Cerebellar cortex (tissue), 1 donor: ENCODE measurements at regions not wholly inside any gene's neighbourhood (a gene's known extent, or its start where the extent isn't known, plus 50 kb on each side); places are given as distances from the start of the nearest gene placed in this dataset.

Source experiments
- DNase-seq: peaks from one replicate; pipeline ENCODE4 v3.0.0-alpha.2; 2015; ENCODE audit warnings: low spot score

DNA sequence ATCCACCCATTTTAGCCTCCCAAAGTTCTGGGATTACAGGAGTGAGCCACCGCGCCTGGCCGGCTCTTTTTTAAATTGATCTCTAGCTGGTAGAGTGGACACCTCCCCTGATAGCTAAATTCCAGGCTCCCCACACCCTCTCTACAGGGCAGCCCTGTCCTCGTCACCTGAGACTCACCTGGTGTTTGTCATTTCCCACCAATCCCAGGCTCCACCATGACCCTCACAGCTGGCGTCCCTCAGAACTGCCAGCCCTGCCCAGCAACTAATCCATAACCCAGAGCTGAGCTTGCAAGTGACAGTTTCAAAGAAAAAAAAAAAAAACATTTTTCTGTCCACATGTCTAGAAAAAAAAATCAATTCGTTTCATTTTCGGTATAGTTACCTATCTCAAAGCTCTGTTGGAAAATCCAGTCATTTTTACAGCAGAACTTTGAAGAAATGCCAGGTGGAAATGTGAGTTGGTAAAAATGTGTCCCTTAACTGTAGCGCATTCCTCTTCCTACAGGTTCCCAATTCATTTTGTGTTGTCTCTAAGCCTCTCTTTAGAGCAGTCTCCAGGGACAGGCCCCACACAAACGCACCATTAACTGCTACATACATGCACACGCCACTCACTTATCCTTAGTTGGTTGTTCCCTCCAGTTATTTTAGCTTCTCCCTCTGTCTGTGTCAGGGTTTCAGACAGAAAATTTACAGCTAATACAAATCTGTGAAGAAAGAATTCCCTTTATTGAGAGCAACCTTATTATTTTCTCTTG lies 294.7 kb downstream of the FBXO15 start:
- DNase-seq: no peak

DNA sequence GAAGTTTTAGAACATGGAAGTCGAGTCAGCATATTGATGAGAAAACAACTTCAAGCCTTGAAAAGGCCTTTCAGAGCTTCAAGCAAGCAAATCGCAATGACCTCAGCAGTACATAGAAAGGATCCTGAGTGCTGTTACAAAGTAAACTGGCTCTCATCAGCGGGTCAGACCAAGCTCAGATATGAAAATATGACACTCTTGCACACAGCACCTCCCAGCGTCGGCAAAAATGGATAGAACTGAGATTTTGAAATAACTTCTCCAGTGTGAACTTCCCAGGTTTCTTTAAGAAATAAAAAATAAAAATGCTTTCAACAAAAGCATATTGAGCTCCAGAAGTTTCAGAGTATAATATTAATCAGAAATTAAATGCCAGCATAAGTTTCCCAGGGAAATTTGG lies 296.9 kb downstream of the FBXO15 start:
- DNase-seq: no peak

DNA sequence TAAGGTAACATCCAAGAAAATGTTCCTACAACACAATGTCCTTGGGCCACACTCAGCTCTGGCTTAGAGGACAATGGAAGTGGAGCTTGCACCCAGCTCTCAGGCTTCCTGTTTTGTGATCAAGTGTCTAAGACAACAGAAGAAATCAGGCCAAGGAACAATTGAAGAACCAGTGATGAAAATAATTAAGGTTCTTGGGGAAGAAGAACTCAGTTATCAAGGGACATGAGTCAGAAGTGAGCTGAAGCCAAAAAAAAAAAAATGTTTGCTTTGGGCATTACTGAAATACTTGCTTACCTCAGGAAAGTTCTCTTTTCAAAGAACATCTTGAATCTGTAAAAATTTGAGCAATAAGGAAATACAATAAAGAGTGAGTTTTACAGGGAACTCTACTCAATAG lies 299.0 kb downstream of the FBXO15 start:
- no peak for DNase-seq

DNA sequence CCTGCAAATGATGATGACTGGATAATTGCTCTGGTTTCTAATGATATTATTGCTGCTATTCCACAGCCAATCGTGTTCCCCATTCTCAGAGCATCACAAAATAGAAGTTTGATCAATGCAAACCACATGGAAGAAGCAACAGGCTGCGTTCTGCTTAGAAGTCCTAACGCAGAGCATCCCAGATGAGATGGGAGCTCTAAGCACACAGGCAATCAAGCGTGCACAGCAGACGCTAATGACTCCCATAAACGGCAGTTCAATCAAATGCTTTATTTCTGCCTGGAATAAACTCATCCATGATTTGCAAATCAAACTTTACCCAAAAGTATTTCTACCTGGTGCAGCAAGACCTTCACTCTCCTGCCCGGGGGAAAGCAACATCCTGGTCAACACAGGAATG lies 304.2 kb downstream of the FBXO15 start:
- no peak for DNase-seq

DNA sequence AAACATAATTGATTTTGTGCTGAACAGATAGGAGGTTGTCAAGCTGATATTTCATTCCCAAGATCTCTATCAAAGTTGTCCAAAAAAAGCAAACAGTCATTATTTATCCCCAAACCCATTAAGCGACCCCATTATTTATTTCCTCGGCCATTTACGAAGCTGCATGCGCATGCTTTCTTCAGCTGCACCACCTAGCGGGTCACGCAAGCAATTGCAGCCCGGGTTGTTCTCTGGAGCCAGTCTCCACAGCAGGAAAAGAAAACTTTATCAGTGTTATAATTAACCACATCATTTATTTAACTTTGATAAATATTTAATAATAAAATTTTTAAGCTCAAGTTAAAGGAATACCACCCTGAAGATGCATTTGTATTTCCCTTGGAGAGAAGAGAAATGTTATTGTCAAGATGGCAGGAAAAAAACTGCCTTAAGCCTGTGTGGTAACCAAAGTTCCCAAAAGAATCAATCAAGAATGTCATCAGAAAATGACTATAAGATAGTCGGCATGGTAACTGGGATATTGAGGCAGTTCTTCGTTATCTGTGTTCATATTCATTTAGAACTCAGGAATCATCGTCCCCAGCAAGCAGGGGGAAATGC lies 304.7 kb downstream of the FBXO15 start:
- DNase-seq: peak; percentile 34

DNA sequence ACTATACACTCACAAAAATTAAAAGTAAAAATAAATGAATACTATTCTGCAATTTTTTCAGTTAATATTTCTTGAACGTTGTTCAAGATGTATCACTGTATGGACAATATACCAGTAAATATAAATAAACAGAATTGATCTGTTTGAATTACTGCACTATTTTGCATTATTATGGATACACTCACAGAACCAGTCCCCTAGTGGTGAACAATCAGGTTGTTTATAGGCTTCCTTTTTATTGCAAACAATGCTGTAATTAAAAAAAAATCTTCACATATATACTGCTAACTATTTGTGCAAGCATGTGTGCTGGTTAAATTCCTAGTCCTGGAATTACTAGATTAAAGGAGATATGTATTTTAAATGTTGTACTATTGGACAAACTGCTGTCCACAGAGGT lies 306.0 kb downstream of the FBXO15 start:
- no peak for DNase-seq

DNA sequence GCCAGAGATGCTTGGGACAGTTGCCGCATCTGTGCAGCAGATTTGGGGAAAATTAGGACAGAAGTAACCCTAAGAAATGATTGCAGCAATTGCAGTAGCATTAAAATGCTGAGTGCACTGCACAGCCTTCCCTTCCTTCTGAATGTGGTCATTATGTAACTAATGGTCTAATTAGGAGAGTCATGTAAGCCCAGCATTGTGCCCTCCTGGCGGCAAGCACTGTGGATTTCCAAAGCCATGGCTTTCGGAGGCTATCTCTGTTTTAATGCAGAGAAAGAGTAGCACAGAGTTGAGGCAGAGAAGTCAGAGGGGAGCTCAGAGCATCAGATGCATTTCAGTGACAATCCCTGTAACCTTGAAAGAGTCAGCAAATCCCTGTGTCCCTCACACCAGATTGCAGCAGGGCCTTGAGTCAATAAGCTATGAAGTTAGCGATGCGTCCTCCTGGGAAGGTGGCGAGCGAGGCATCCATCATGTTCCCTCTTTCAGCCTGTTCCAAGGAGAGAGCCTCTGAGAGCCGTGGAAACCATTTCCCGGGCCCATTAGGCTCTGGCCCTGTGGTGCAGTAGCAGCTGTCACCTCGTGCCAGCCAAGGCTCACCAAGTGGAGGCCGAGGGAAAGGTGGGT lies 307.2 kb downstream of the FBXO15 start:
- peak; percentile 24 for DNase-seq

DNA sequence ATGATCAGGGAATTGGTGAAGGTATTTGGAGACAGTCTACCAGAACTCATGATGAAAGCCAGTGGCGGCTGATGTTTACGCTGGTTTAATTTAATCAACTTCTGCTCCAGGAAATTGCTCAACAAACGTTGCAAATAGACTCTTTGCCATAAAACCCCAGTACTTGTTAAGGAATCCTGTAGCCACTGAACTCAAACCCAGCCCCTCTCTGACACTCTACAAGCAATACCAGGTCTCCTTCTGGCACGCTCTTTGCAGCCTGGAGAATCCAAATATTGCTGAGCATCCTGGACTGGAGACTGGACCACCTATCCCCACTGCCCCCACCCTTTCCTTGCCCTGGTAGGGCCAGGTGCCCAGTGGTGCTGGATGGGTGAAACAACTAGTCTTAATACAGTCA lies 308.2 kb downstream of the FBXO15 start:
- DNase-seq: no peak

DNA sequence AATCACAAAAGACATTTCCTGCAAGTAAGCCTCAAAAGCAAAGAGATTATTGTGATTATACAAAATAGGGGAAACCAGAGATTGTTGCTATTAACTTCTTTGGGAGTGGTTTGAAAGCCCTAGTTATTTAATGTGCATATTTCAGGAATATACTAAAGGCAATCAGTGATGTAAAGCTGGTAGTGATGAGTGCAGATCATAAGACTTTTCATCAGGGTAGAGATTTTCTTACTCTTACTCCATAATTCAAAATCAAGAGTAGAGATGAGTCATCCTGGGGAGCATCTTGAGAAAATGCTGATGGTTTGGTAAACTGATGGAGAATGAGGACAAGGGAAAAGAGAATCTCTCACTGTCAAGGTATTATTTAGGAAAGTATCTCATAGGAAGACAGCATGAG lies 309.5 kb downstream of the FBXO15 start:
- DNase-seq: no peak

DNA sequence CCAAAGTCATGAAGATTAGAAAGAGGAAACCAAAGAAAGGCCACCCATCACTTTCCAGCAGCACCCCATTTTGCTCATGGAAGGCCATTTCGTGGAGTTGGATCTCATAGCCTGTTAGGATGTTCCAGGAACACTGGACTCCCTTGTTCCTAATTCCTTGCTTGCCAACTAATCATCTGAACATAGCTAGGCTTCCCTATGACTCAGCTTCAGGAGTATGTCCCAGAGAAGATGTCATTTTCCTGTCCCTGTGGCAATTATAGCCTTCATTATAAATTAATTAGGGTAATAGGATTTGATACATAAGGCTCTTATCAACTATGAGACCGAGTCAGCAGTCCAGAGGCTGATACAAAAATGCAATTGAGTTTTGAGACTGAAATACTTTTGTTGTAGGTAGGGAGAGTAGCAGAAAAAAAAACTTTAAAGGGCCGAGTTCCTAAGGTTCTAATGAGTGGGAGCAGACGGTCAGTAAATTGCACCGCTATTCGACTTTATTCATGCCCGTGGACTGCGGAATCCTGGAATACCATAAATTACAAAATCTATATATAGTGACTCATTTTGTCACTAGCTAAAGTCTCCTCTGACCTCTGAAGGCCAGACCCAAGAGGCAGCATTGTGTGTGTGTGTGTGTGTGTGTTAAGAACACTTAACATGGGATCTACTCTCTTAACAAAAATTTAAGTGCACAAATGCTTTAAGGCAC lies 311.8 kb downstream of the FBXO15 start:
- no peak for DNase-seq

DNA sequence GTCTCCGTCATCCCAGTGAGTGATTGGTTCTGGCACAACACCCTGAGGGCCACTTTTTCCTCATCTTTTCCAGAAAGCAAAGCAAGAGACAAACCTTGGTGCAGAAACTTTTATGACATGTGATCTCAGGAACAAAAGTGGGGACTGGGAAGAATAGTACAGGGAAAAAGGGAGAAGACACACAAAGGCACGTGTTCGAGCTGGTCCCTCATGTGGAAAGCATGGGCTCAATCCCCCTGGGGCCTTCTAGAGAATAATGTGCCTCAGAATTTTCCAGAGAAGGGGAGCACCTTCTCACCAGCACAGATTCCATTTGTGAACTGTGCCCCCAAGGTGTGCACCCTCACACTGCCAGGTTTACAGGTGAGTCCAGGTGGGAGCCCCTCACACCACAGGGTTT lies 312.6 kb downstream of the FBXO15 start:
- DNase-seq: no peak

DNA sequence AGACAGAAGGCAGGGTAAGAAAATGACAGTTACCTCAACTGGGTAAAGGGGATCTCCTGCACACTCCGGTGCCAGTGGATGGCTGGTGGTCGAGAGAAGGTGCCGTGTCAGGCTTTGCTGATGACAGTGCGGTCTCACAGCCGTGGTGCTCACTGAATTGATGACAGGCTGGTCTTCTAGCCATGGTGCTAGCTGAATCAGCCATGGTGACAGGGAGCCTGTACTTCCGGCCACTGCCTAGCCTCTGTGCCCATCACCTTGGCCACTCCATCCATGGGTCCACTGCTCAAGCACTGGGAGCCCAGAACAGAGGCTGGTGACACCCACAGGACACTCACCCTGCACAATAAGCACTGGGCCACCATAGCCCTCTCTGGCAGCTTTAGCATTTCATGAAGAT lies 315.9 kb downstream of the FBXO15 start:
- DNase-seq: no peak

DNA sequence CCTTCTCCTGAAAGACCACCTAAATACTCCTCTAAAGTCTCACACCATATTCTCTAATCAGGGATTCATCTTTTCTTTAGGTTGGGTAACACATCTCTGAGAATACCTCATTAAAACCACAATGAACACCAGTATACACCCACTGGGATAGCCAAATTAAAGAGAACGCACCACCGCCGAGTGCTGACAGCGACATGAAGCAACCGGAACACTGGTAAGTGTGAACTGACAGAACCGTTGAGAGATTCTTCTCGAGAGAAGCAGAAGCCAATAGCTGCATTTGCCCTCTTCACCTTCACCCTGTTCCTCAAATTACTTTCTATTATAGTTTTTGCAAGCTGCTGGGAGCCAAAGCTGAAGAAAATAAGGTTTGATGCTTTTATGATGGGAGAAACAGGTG lies 318.5 kb downstream of the FBXO15 start:
- no peak for DNase-seq

DNA sequence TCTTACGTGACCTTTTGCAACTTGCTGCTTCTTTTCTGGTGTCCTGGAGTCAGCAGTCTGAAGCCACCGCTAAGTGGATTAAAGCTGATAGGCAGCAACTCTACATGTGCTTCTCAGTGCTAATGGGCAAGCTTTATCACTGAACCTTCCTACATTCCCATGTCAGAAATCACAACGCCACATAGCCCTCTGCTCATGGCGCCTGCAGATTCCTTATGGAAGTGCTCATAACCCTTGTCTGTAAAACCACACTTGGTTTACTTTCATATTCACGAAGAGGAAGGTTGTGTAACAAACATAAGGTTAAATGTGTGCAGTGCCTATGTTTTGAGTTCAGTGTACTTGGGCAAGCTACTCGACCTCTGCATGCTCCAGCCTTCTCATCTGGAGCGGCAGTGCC lies 319.8 kb downstream of the FBXO15 start:
- no peak for DNase-seq

DNA sequence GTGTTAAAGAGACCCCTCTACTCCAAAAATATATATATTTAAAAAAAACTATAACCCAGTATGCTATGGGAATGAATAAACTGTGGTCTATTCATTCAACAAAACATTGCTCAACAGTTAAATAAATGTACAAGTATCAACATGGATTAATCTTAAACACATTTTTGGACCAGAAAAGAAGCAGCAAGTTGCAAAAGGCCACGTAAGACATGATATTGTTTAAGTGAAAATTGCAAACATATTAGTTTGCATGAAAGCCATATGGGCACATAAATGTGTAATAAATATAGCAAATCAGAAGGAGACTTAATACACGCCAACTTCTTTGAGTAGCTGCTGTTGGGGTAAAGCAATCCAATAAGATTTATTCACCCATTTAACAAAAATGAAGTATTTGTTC lies 321.5 kb downstream of the FBXO15 start:
- no peak for DNase-seq

DNA sequence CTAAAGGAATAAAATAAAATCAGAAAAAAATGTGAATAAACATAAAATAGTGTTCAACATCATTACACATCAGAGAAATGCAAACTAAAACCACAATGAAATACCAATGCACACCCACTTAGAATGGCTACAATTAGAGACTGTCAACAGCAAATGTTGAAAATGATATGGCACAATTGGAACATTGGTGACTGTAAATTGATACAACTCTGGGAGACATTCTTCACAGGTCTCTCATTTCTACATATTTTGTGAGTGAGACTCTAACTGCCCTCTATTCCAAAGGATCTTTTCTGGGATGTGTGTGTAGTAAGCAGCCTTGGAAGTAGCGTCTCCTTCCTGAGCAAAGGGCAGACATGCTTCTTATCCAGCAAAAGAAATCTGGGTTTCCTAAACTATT lies 323.0 kb downstream of the FBXO15 start:
- DNase-seq: no peak

DNA sequence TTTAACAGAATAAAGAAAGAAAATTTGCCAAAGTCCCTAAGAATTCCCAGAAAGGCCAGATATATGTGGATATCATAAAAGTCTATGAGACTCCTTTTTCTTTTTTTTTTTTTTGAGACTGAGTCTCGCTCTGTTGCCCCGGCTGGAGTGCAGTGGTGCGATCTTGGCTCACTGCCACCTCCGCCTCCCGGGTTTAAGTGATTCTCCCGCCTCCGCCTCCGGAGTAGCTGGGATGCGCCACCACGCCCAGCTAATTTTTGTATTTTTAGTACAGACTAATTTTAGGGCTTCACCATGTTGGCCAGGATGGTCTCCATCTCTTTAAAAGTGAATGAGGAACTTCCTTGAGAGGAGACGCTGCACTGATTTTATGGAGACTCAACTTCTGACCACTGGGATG lies 335.2 kb downstream of the FBXO15 start:
- DNase-seq: no peak

DNA sequence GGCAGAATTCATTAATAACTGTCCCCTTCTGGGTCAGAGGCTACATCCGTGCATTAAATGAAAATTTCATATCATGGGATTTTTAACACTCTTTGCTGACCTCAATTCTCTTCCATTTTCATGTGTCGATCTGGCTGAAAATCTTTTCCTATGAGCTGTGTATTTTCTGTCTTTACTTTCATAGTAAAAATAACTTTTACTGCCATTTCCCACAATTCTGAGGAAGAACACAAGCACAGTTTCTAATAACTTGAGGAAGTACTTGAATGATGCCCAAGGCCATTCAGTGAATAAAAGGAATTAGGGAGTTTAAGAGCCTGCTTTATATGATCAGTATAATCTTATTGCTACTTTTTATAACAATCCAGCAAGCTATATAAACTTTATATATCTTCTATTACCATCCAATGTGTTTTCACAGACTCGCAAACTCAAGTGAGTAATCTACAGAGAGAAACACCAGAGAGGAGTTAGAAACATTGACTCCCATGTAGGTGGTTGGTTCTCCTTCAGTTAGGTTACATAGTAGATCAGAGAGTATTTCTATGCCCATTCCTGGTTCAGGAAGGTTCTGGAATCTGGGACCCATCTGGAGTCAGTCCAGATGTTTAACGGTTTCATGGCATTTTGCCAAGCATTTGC lies 340.0 kb downstream of the FBXO15 start:
- no peak for DNase-seq

DNA sequence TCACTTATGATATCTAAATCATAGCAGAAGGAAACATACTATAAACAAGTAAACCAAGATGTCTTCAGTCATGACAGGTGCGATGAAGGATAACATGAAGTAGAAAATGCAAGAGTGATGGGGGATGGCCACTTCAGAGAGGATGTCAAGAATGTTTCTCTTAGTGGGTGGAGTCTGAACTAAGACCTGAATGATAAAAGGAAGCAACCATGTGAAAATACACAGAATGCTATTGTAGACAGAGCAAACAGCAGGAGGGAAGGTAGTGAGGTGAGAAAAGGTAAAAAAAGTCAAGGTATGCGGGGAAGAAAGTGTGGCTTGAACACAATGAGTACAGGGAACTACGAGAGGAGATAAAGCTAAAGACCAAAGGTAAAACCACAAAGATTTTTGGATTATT lies 341.6 kb downstream of the FBXO15 start:
- DNase-seq: no peak

DNA sequence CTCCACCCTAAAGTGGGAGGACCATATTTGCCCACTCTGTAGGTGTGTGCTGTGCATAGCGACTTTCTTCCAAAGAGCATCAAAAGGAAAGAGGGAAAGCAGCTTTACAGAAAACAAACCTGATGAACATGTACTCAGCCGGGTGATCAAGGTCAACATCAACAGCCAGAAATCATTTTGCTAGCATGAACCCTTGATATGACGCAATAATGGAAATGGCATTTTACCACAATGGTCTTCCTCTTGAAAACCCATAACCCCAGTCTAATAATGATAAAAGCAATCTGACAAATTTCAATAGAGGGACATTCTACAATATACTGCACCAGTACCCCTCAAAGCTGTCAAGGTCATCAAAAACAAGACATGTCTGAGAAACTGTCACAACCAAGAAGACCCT lies 350.2 kb downstream of the FBXO15 start:
- no peak for DNase-seq

DNA sequence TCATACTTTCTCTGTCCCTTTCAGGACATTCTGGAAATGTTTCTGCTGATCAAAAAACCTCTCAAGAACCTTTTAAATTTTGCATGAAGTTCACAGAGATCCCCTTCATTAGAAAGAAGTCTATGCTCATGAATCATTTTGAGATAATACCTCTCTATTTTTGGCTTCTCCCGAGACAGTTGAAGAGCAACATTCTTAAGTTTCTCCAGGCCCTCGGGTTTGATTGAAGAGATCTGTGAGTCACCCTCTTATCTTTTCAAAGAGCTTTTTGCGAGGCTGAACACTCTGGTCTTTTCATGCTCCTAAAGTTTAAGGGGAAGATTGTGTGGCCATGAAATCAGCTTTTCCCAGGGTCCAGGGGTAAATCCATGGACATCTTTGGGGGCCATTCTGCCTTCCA lies 354.2 kb downstream of the FBXO15 start:
- DNase-seq: no peak

DNA sequence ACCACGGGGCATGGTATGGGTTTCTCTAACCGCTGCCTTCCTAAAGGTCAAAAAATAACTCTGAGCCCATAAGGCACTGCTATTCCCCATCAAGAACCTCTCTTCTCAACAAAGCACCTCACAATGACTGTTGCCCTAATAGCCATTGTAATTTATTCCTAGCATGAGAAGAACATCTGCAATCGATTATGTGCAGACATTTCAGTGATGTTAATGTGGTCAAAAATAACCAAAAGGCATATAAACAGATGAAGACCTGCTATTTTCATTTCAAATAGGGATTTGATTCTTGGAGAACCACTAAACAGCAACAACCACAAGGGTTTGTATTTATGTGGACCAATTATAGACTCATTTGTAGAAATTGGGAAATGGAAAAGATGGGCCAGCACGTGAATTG lies 356.6 kb downstream of the FBXO15 start:
- DNase-seq: no peak

DNA sequence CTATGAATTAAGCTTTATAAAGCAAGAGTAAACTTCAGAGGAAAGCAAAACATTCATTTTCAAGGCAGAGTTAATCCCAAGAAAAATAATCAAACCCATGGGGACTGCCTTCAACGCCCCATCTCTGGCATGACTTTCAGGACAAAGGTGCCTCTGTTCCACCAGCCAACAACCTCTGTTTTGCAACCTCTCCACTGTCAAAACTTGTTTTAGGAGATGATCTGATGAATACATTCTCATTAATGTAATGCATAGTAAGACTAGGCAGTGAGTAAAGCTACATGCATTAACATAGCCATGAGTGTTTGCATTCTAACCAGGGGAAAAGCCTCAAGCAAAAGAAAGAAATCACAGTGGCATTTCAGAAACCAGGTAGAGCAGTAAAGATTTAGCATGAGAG lies 357.0 kb downstream of the FBXO15 start:
- no peak for DNase-seq
